ENCODE measurements at regions not wholly inside any gene's neighbourhood (a gene's known extent, or its start where the extent isn't known, plus 50 kb on each side); places are given as distances from the start of the nearest gene placed in this dataset.
A peak's percentile ranks its signal among the peaks of the same experiment; 100 is the strongest.
"Not testable (repeated sequence)": the region's sequence is repeated elsewhere in the genome, so short reads cannot be mapped to it uniquely, and the experiment has no call there.

- no peak for DNase-seq (ENCODE audit: low read depth, low spot score)
These were observed 332.2 kb downstream of the SOCS6 start for GRCh38 chr18:70620837-70621612.

- DNase-seq (ENCODE audit: low read depth, low spot score) = no peak
These were observed 328.3 kb downstream of the SOCS6 start for GRCh38 chr18:70617020-70617763.

DNA sequence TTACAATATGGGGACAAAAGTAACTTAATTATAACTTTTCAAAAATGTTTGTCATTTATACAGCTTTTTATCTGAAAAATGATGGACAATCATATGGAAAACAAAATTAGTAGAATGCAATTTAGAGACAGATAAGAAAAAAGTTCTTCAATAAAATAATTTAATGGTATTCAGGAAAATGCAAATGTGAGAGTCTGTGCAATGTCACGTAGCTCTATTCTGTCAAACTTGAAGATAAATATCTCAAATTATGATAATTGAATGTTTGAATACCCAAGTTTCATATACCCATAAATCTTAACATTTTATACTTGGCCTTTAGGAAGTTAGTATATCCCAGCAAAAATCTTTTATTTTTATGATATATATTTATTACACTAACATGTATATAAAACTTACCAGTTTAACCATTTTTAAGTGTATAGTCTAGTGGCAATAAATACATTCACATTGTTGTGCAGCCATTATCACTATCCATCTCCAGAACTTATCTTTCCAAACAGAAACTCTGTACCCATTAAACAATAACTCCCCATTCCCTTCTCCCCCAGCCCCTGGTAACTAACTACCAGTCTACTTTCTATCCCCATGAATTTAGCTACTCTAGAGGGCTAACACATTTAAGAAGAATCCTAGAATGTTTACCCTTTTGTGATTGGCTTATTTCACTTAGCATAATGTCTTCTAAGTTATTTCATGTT lies 311.5 kb downstream of the SOCS6 start:
- no peak for DNase-seq (ENCODE audit: low read depth, low spot score)

DNA sequence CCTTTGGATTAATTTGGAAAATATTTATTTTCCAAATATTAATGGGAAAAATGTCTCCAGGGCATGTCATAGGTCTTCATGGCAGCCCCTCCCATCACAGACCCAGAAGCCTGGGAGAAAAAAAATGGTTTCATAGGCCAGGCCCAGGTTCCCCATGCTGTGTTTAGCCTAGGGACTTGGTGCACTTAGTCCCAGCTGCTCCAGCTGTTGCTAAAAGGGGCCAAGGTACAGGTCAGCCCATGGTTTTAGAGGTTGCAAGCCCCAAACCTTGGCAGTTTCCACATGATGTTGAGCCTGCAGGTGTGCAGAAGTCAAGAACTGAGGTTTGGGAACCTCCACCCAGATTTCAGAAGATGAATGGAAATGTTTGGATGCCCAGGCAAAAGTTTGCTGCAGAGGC lies 309.6 kb downstream of the SOCS6 start:
- no peak for DNase-seq (ENCODE audit: low read depth, low spot score)

DNA sequence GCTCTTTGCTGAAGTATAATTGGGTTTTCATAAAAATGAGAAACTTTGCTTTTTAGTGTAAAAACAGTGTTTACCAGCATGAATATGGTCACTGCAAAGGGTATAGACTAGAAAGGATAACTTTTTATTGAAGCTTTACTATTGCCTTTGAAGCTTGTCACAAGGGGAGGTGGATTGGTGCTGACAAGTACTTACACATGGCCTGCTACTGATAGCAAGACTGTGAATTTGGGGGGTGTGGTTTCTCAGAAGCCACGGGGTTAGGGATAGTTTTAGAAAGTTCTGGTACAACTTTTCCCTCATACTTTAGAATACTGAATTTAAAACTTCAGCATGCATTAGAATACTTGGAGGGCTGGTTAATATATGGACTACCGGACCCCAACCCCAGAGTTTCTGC lies 294.1 kb downstream of the SOCS6 start:
- DNase-seq (ENCODE audit: low read depth, low spot score) = no peak

DNA sequence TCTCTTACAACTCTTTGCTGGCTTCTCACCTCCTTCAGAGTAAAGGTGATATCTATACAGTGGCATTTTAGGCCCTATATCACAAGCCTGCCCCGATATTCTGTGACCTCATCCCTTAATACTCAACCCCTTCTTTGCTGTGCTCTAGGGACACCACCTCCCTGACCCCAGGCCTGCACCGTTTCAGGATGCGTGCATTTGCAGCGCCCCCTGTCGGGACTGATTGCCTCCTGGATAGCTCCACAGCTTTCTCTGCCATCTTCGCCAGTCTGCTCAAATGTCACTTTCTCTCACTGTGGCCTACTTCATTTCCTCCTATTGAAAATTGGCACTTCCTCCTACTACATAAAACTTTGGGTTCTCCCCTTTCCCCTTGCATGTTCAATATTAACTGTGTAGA lies 289.6 kb downstream of the SOCS6 start:
- peak; percentile 16 for DNase-seq (ENCODE audit: low read depth, low spot score)

GRCh38 chr18:70577023-70577420 lies 288.2 kb downstream of the SOCS6 start:
- no peak for DNase-seq (ENCODE audit: low read depth, low spot score)

DNA sequence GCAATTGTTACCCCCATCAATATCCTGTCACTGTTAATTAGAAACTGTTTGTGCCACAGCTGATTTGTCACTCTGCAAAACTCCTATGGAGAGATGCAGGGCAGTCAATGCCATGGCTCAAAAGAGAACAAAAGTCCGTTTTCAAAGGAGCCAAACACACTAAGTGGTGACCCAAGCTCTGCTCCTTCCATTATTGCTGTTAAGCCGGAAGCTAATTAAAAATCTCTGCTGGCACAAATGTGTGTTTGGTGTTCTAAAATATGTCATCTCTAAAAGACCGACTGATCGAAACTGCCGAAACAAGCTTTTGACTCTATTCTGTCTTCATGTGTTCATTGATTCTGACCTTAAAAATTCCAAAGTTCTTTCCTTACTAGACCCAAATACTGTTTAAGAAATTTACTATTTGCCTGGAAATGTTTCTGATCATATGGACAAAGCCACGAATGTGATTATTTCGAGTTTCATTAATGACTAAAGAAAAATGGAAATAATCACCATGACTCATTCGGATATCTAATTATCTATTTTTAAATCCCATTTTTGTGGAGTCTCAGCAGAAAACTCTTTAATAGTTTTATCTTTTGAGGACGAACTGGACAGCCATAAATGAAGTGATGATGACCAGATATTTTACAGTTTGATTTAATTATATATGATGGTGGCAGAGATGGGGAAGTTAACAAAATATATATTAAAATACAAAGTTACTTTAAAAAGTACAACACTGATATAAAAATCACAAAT lies 287.6 kb downstream of the SOCS6 start:
- DNase-seq (ENCODE audit: low read depth, low spot score) = no peak

DNA sequence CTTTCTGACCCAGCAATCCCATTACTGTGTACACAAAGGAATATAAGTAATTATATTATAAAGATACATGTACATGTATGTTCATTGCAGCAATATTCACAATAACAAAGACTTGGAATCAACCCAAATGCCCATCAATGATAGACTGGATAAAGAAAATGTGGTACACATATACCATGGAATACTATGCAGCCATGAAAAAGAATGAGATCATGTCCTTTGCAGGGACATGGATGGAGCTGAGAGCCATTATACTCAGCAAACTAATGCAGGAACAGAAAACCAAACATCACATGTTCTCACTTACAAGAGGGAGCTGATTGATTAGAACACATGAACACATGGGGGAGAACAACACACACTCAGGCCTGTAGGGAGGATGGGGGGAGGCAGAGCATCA lies 286.1 kb downstream of the SOCS6 start:
- DNase-seq (ENCODE audit: low read depth, low spot score) = not testable (repeated sequence)

DNA sequence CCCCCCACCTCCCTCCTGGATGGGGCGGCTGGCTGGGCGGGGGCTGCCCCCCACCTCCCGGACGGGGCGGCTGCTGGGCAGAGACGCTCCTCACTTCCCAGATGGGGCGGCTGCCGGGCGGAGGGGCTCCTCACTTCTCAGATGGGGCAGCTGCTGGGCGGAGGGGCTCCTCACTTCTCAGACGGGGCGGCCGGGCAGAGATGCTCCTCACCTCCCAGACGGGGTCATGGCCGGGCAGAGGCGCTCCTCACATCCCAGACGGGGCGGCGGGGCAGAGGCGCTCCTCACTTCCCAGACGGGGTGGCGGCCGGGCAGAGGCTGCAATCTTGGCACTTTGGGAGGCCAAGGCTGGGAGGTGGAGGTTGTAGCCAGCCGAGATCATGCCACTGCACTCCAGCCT lies 280.8 kb downstream of the SOCS6 start:
- not testable (repeated sequence) for DNase-seq (ENCODE audit: low read depth, low spot score)

DNA sequence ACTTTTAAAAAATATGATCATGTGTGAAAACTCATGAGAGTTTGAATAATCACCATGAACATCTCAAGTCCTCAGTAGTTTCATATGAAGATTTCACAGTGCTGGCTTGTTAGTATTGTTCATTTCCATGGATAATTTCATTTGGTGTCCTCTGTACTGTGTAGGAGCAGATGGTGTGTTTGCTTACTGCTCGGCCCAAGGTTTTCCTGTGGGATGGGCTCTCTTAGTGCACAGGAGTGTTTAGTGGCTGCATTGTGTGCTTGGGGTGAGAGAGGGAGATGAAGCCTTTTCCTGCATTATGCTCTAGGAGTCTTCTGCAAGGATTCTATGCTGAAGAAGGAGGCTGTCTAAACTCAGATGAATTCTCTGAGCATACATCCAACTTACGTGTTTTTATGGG lies 270.6 kb downstream of the SOCS6 start:
- no peak for DNase-seq (ENCODE audit: low read depth, low spot score)

DNA sequence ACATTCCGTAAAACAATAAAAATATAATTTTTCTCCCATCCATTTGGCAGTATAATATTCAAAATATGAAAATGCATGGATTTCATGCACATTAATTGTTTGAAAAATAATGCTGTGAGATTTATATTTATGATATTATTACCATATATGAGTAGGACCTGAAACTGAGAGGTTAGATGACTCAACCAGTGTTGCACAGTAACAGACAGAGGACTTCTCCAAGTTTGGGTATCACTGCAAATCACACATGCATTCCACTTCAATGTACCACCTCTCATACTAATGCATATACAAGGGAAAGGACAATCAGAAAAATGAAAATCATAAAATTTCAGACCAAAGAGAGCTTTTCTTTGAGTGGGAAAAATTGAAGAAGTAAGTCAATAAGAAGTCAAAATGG lies 269.5 kb downstream of the SOCS6 start:
- no peak for DNase-seq (ENCODE audit: low read depth, low spot score)

DNA sequence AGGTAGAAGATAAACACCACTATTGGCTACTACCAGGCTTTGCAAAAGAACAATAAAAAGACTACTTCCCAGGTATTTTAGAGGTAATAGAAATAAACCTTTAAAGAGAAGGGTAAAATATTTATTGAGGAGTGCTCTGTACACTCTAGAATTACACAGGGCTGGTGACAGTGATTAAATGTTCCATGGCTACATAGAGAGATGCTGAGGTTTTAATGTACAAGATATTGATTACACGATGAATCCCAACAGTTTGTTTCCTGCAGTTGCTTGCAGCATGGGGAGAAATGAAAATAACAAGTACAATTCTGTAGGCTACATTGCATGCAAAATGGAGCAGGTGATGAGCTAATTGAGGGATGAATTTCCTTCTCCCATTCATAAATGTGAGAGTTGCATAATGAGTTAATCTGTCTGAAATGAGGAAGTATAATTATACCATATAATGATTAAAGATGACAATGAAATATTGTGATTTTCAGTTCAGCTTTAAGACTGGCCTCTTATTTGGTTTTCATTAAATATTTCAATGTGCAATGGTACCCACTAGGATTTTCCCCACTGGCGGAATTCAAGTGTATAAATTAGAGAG lies 266.1 kb downstream of the SOCS6 start:
- no peak for DNase-seq (ENCODE audit: low read depth, low spot score)

- no peak for DNase-seq (ENCODE audit: low read depth, low spot score)
These were observed 265.1 kb downstream of the SOCS6 start for GRCh38 chr18:70553936-70554260.

DNA sequence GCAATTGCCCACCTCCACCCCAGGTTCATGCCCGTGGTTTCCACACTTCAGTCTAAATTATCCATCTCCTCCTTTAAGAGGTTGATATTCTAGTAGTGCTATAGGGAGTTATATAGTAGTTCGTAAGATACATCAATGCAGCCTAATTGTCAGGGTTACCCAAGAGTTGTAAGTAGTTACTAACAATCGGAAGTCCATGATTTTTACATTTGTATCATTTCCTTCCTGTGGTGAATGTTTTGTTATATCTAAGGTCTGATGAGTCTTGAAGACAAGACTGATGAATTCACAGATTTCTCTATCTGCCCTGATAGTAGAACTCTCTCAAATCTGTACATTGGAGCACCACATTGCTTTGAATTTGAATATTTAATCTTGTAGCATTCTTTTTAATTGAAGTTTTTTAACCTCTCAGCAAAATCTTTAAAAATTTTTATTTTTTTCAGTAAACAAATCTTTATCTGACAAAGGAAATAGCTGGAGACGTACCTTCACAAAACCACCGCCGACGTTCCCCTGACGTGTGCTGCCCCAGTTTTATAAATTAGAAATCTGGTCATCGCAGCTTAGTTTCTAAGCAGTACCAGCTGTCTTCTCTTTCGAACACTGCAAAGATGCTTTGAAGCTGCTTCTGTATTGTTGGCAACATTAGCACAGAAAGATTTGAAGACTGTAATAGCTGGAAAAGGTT lies 264.5 kb downstream of the SOCS6 start:
- DNase-seq (ENCODE audit: low read depth, low spot score) = no peak

DNA sequence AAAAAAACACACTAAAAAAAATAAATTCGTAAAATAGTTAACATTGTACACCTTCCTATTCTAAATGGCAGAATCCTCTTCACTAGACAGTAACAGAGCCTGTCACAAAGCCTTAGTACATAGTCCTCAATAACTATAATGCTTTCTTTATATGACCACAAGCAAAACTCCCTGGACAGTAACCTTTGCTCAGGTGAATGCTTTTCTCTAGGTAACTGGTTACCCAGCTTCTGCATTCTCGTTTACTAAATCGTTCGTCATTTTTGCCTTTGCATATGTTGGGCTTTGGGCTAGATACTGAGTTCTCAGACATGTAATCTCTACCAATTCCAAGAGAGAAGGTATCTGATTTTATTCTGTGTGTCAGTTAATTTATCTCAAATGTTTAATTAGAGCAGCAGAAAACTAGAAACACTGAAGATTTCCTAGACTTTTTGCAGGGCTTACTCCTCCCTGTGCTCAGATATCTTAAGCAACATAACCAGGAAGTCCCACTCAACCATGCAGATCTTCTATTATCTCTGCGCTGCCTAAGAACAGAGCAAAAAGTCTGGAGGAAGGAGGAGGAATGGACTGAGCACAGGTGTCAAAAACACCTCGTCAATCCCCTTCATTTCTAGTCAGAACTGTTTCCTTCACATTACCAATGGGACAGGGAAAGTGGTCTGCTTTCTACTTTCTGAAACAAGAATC lies 247.7 kb downstream of the SOCS6 start:
- no peak for DNase-seq (ENCODE audit: low read depth, low spot score)

- DNase-seq (ENCODE audit: low read depth, low spot score) = no peak
These were observed 246.2 kb downstream of the SOCS6 start for GRCh38 chr18:70535041-70535440.

DNA sequence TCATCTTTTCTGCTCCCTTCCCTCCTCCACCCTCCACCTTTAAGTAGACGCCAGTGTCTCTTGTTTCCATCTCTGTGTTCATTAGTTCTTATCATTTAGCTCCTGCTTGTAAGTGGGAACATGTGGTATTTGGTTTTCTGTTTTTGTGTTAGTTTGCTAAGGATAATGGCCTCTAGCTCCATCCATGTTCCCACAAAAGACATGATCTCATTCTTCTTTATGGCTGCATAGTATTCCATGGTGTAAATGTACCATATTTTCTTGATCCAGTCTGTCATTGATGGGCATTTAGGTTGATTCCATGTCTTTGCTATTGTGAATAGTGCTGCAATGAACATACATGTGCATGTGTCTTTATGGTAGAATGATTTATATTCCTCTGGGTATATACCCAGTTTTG lies 236.5 kb downstream of the SOCS6 start:
- DNase-seq (ENCODE audit: low read depth, low spot score) = not testable (repeated sequence)

DNA sequence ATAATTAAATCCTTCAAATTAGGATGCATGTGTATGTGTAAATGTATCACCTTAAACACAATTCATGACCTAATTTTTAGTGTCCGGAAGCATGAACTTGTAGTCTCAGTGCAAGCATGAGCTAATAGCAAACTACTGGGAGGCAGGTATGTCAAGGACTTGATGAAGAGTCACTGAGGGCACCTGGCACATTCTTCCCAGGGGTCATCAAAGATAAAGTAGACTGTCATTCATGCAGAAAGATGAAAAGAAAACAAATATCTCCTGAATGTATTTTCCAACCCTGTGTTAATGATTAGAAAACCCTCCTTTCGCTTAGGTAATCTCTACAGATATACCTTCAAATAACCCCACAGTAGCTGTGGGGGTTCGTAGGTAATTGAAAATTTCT lies 234.9 kb downstream of the SOCS6 start:
- DNase-seq (ENCODE audit: low read depth, low spot score) = no peak

DNA sequence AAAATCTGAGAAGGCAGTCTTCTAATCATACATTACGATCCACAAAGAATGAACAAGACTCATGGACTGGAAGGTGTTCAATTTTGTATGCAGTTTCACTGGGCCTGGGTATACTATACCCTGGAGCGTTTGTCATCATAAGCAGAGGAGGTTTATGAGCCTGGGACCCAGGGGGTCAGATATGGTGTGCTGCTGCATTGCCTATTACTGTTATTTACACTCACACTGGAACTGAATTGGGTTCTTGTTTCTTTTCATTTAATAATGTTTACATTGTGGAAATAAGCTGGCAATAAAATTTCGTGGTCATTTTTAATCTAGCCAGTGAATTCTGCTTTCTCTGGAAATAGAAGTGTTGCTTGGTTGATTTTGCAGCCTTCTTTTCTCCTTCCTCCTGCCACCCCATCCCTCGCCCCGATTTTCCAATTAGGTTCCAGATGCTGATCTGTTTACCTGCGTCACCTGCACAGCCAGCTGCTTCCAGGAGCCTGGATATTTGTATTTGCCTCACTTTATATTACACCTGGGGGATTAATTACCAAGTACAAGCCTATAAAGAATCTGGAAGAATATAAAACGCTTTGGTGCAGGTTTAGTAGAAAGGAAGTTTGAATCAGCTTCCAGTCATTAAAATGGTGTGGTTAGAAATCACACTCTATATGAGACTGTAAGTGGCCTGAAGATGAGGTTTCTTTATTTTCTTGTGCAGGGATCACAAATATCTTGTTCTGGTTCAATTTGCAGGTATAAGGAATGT lies 234.4 kb downstream of the SOCS6 start:
- no peak for DNase-seq (ENCODE audit: low read depth, low spot score)

All from ELF-1 (cell line).